Parathyroid adenoma (tissue), 2 donors: ENCODE measurements at regions not wholly inside any gene's neighbourhood (a gene's known extent, or its start where the extent isn't known, plus 50 kb on each side); places are given as distances from the start of the nearest gene placed in this dataset.

Experiments
- H2AFZ ChIP-seq: fragments of 300-600 bp; sonication (generic); one replicate; pipeline ENCODE4 v1.7.0; 2017; ENCODE audit warnings: antibody characterized with exemption, mild to moderate bottlenecking
- H3K27ac ChIP-seq: fragments of 300-600 bp; sonication (generic); one replicate; pipeline ENCODE4 v1.7.0; 2017
- H3K27me3 ChIP-seq: fragments of 300-600 bp; sonication (generic); one replicate; pipeline ENCODE4 v1.7.0; 2017; ENCODE audit warnings: low read length; ENCODE audit not compliant: control insufficient read depth, insufficient read depth
- H3K36me3 ChIP-seq: fragments of 300-600 bp; sonication (generic); one replicate; pipeline ENCODE4 v1.7.0; 2017; ENCODE audit warnings: low read length; ENCODE audit not compliant: control insufficient read depth, insufficient read depth
- H3K4me1 ChIP-seq: fragments of 300-600 bp; sonication (generic); one replicate; pipeline ENCODE4 v1.7.0; 2017; ENCODE audit warnings: control low read depth
- H3K4me2 ChIP-seq: fragments of 300-600 bp; sonication (generic); one replicate; pipeline ENCODE4 v1.7.0; 2017; ENCODE audit warnings: low read length
- H3K4me3 ChIP-seq: fragments of 300-600 bp; sonication (generic); one replicate; pipeline ENCODE4 v1.7.0; 2017; ENCODE audit warnings: low read depth, low read length
- H3K79me2 ChIP-seq: fragments of 300-600 bp; sonication (generic); one replicate; pipeline ENCODE4 v1.7.0; 2017; ENCODE audit warnings: control low read depth
- H3K9ac ChIP-seq: fragments of 300-600 bp; sonication (generic); one replicate; pipeline ENCODE4 v1.7.0; 2017; ENCODE audit warnings: mild to moderate bottlenecking
- H3K9me3 ChIP-seq: fragments of 300-600 bp; sonication (generic); one replicate; pipeline ENCODE4 v1.7.0; 2017; ENCODE audit warnings: low read length; ENCODE audit not compliant: control insufficient read depth
- TF ChIP-seq, protein P1 (sequence below): fragments of 300-600 bp; sonication (generic); IDR thresholded peaks from one replicate; pipeline ENCODE4 v1.7.0; 2017; ENCODE audit warnings: antibody characterized with exemption, mild to moderate bottlenecking
- donor health status: primary hyperparathyroidism.

DNA sequence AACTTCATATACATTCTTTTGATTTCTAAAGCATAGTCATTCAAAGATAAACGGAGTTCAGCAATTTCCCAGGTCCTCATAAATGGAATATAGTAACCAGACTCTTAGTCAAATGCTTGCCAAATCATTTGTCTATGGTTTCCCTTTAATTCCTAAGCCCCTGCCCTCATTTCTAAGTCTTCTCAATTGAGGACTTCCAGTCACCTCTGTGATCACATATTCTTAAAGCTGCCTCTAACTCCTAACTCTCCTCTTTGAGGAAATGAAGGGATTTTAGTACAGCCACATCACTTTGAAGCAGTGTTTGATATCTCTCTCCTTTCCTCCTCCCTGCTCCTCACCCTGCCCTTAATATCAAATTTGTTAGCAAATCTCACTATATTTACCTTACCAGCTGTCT, 58.7 kb downstream of the PLEKHG1 start:
- no peak overlapping the region for H2AFZ ChIP-seq
- H3K27ac ChIP-seq: no peak overlapping the region
- H3K9me3 ChIP-seq: no peaks in the 10 kb centered on the region
- H3K27me3 ChIP-seq: no peaks in the 10 kb centered on the region
- no peak overlapping the region for H3K4me2 ChIP-seq
- H3K4me3 ChIP-seq: no peak overlapping the region
- H3K9ac ChIP-seq: no peak overlapping the region
- no peaks in the 10 kb centered on the region for H3K36me3 ChIP-seq
- H3K4me1 ChIP-seq: peaks cover 10% of the 10 kb centered on the region
- TF ChIP-seq, protein P1, sequence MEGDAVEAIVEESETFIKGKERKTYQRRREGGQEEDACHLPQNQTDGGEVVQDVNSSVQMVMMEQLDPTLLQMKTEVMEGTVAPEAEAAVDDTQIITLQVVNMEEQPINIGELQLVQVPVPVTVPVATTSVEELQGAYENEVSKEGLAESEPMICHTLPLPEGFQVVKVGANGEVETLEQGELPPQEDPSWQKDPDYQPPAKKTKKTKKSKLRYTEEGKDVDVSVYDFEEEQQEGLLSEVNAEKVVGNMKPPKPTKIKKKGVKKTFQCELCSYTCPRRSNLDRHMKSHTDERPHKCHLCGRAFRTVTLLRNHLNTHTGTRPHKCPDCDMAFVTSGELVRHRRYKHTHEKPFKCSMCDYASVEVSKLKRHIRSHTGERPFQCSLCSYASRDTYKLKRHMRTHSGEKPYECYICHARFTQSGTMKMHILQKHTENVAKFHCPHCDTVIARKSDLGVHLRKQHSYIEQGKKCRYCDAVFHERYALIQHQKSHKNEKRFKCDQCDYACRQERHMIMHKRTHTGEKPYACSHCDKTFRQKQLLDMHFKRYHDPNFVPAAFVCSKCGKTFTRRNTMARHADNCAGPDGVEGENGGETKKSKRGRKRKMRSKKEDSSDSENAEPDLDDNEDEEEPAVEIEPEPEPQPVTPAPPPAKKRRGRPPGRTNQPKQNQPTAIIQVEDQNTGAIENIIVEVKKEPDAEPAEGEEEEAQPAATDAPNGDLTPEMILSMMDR: no peak
- H3K79me2 ChIP-seq: peaks cover 59% of the 10 kb centered on the region

DNA sequence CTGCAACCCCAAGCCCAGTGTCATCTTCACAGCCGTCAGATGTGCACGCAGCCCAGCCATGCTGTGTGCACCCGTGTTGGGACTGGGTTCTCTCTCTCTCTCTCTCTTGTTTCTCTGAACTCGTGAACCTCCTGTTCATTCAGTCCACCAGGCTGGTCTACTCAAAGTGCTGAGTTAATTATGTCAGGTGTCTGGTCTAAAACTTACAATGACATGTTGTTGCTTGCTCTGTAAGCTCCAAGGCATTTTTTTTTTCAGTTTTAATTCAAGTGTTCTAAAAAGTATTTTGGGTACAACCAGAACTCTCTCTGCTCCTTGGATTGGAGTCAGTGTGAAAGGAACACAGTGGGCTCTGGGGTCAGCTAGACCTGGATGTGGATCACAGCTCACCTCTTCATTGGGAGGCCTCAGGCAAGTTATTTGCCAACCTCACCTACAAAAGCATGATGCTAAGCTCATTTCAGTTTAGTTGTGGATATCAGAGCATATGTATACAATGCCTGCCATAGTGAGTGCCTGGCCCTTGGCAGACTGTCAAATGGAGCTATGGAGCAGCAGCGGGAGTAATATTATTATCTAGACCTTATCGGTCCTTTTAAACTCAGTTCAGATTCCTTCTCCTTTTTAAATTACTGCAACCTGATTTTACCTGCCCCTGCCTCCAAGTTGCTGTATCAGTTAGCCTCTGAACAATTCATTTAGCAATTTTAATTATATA, 59.5 kb downstream of the PLEKHG1 start:
- no peak overlapping the region for H3K27ac ChIP-seq
- H3K4me3 ChIP-seq: no peak overlapping the region
- H3K4me1 ChIP-seq: peaks cover 10% of the 10 kb centered on the region
- no peaks in the 10 kb centered on the region for H3K36me3 ChIP-seq
- H3K79me2 ChIP-seq: peaks cover 60% of the 10 kb centered on the region
- H3K27me3 ChIP-seq: no peaks in the 10 kb centered on the region
- no peak overlapping the region for H2AFZ ChIP-seq
- no peaks in the 10 kb centered on the region for H3K9me3 ChIP-seq
- H3K4me2 ChIP-seq: no peak overlapping the region
- TF ChIP-seq, protein P1: no peak
- H3K9ac ChIP-seq: no peak overlapping the region

DNA sequence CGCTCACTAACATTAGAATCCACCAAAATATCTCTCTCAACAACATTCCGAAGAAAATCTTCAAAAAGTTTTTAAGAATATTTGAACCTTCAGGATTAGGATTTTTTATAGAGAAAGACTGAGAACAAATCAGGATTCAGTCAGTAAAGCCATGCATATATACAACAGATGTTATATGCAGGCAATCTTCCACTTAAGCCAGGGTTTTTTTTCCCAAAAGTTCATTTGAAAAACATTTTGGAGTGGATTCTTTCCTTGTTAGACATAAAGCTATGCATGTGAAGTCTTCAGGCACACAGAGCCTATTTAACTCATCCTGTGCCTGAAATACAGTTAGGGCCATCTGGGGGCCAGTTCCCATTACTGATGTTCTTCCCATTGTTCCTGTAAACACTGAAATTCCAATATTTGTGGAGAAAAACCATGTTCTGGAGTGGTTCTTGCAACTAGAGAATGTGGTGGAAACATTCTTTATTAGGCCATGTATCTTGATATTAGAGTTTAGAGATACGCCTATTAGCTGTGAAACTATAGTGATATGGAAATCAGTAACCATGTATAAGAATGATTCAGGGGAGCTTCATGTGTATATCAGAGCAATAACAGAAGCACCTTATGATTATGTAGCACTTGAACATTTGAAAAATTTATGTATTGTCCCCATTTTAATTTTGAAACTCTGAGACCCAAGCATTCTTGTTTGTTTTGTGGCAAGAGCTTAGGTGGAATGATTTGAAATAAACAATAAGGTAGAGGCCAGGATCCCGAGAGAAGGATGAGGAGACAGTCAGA, 61.7 kb downstream of the PLEKHG1 start:
- Histone ChIP-seq H3K36me3 (no peaks in the 10 kb centered on the region), H3K27me3 (no peaks in the 10 kb centered on the region), H3K9me3 (no peaks in the 10 kb centered on the region), H3K4me2 (no peak overlapping the region), H3K79me2 (peaks cover 65% of the 10 kb centered on the region), H3K4me3 (no peak overlapping the region), H2AFZ (no peak overlapping the region), H3K27ac (no peak overlapping the region), H3K4me1 (peaks cover 15% of the 10 kb centered on the region), H3K9ac (no peak overlapping the region)
- TF ChIP-seq, protein P1: no peak

GRCh38 chr6:150662814-150663213, 63.1 kb downstream of the PLEKHG1 start:
- H3K27ac ChIP-seq: no peak overlapping the region
- TF ChIP-seq, protein P1: no peak

More at GRCh38 chr6:150662814-150663213, 63.1 kb downstream of the PLEKHG1 start:
- no peak overlapping the region for H3K4me2 ChIP-seq
- H3K9me3 ChIP-seq: no peaks in the 10 kb centered on the region
- no peaks in the 10 kb centered on the region for H3K36me3 ChIP-seq
- no peak overlapping the region for H3K4me3 ChIP-seq
- no peak overlapping the region for H3K9ac ChIP-seq
- peaks cover 57% of the 10 kb centered on the region for H3K79me2 ChIP-seq
- no peak overlapping the region for H2AFZ ChIP-seq
- peaks cover 21% of the 10 kb centered on the region for H3K4me1 ChIP-seq
- no peaks in the 10 kb centered on the region for H3K27me3 ChIP-seq
